NCI-H146 treated with DMSO at 0.1 percent for 48 hours (cell line): ENCODE measurements at regions not wholly inside any gene's neighbourhood (a gene's known extent, or its start where the extent isn't known, plus 50 kb on each side); places are given as distances from the start of the nearest gene placed in this dataset.
"Not testable (repeated sequence)": the region's sequence is repeated elsewhere in the genome, so short reads cannot be mapped to it uniquely, and the experiment has no call there.

Source experiments
- DNase-seq: peaks from one replicate; lab custom pipeline; 2025; ENCODE audit not compliant: unreplicated experiment; lab: John Stamatoyannopoulos, UW

DNA sequence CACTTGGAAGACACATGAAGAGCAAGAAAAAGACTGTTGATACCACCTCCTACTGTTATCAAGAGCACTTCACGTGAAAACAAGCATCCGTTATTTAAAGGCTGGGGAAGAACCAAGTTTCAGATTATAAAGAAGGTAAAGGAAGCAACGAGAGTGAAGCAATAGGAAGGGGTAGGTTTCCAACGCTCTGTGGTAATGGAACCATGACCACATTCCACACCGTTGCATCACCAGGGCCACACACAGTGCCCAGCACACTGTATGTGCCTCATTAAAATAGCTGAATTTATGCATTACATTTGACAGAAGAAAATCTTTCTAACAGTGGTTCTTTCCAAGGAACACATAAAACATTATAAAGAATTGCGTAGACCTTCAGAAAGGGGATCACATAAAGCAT is 435.8 kb downstream of the MRPL39 start:
- no peak for DNase-seq

- no peak for DNase-seq
These were observed 436.6 kb downstream of the MRPL39 start for GRCh38 chr21:25170681-25171080.

- DNase-seq, result no peak
These were observed 437.9 kb downstream of the MRPL39 start for GRCh38 chr21:25169370-25169769.

DNA sequence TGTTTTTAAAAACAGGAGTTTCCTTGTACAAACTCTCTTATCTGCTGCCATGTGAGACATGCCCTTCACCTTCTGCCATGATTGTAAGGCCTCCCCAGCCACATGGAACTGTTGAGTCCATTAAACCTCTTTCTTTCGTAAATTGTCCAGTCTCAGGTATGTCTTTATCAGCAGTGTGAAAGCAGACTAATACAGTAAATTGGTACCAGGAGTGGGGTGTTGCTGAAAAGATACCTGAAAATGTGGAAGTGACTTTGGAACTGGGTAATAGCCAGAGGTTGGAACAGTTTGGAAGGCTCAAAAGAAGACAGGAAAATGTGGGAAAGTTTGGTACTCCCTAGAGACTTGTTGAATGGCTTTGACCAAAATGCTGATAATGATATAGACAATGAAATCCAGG is 440.4 kb downstream of the MRPL39 start:
- not testable (repeated sequence) for DNase-seq

- DNase-seq, result no peak
These were observed 445.7 kb downstream of the MRPL39 start for GRCh38 chr21:25161571-25161970.

DNA sequence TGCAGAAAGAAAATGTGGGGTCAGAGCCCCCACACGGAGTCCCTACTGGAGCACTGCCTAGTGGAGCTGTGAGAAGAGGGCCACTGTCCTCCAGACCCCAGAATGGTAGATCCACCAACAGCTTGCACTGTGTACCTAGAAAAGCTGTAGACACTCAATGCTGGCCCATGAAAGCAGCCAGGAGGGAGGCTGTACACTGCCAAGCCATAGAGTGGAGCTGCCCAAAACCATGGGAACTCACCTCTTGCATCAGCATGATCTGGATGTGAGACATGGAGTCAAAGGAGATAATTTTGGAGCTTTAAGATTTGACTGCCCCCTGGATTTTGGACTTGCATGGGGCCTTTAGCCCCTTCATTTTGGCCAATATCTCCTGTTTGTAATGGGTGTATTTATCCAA is 452.3 kb downstream of the MRPL39 start:
- not testable (repeated sequence) for DNase-seq

GRCh38 chr21:25149022-25149421 is 458.3 kb downstream of the MRPL39 start:
- no peak for DNase-seq

DNA sequence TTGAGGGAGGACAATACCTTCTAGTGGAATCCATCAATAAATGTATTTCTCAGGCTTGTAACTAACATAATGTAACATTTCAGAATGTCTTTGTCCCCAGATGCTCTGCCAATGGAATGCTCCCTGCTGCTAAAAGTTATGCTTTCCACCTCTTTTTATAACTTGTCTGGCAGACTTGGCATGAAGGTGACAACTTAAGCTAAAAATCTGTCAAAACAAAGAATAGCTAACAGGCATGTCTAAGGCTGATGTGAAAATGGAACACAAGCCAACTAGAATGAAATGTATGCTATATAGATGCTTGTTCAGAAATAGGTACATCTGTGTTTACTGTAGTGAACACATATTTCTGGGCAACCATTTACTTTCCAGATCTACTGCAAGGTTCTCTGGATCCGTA is 467.9 kb downstream of the MRPL39 start:
- DNase-seq, result no peak

DNA sequence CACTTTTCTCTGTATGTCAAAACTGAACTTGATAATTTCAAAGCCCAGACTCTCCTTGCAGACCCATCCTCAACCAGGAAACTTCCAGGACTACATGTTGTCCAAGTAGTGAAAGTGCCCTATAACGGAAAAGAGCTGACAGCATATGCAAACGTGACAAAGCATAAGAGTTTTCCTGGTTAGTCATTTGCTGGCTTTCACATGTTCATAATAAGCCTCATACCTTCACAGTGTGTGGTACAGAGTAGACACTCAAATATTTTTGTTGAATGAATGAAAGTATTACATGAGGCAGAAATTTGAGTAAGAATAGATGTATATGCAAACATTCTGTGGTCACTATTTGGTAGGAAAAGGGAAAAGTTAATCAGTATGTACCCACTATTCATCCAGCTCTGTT is 473.3 kb downstream of the MRPL39 start:
- no peak for DNase-seq

- DNase-seq, result no peak
These were observed 479.5 kb downstream of the MRPL39 start for GRCh38 chr21:25127811-25128210.

GRCh38 chr21:25127007-25127406 is 480.3 kb downstream of the MRPL39 start:
- DNase-seq, result no peak

GRCh38 chr21:25126564-25126963 is 480.7 kb downstream of the MRPL39 start:
- DNase-seq, result no peak

DNA sequence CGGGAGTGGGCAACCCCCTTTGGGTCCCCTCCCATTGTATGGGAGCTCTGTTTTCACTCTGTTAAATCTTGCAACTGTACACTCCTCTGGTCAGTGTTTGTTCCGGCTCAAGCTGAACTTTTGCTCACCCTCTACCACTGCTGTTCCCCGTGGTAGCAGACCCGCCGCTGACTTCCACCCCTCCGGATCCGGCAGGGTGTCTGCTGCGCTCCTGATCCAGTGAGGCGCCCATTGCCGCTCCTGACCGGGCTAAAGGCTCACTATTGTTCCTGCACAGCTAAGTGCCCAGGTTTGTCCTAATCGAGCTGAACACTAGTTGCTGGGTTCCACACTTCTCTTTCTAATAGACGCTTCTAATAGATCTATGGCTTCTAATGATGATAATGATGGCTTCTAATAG is 488.6 kb downstream of the MRPL39 start:
- DNase-seq, result no peak

GRCh38 chr21:25115021-25115420 is 492.3 kb downstream of the MRPL39 start:
- DNase-seq, result no peak

- DNase-seq, result no peak
These were observed 499.6 kb downstream of the MRPL39 start for GRCh38 chr21:25107708-25108107.

DNA sequence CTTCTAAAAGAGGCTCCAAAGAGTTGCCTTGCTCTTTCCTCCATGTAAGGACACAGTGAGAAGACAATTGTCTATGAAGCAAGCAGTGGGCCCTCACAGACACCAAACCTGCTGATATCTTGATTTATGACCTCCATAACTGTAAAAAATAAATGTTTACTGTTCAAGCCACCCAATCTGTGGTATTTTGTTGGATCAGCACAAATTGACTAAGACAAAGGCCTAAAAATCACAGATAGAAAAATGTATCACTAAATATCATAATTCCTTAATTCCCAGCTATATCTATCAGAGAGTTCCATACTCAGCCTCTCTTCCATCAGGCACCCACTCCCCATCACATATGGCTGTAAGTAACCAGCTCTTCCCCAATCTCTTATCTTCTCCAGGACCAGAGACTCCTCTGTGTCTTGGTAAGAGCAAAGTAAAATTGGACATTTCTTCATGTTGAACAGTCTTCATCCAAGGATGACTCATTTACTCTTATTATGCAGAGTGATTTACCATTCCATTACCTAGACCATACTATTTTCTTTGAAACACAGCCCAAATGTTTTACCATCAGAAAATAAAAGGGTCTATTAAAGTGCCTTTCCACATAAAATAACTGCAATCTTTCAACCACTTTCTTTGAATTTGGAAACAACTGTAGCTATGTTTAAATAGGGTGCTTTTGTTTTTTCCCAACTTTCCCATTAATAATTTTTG is 503.6 kb downstream of the MRPL39 start:
- DNase-seq, result no peak

GRCh38 chr21:25097648-25098047 is 509.6 kb downstream of the MRPL39 start:
- no peak for DNase-seq

DNA sequence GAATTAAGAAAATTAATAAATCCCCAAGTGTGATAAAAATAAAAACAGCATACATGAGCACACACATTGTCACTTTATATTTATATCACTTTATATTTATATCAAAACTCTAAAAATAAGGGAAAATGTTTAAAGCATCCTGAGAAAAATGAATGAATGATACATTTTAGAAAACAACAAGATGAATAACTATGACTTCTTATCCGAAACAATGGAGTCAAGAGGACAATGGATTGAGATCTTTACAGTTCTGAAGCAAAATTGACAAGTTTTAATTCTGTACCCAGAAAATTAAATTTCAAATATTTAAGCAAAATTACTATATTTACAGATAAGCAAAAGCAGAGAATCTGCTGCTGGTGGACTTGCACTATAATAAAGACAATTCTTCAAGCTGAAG is 512.6 kb downstream of the MRPL39 start:
- DNase-seq, result no peak

- no peak for DNase-seq
These were observed 514.8 kb downstream of the MRPL39 start for GRCh38 chr21:25092441-25093011.

GRCh38 chr21:25081096-25081495 is 526.2 kb downstream of the MRPL39 start:
- DNase-seq, result no peak

- DNase-seq, result no peak
These were observed 526.6 kb downstream of the MRPL39 start for GRCh38 chr21:25080661-25081060.

DNA sequence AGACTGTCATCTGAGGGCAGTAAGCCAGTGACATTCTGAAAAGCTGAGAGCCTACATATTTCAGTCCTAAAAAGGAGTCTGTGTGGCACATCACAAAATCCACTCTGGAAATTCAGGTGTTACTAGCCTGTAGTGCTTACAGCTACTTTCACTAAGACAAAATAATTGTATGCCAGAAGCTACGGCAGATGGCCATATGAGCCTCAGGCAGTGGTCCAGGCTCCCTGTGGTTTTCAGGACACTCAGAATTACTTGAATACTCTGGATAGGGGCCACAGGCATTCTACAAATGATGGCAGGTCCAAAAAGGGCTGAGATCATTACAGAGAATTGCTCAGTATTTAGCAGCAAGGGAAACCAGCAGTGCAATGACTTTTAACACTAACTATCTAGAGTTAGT is 527.1 kb downstream of the MRPL39 start:
- no peak for DNase-seq

DNA sequence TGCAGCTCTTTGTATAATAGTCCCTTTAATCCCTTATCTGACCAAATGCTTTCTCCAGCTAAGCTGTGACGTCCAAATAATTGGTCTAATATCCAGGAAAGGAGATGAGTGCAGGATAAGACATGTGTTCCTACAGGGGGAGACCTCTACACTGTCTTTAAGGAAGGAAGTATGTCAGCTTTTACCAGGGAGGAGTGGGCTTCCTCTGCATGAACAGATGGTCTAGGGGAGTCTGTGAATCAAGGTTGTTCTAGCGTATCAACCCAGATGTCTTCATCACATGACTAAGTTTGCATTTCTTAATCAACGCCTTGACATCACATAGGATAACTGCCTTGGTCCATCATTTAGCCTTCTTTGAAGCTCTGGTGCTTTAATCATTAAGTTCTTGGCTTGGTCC is 528.2 kb downstream of the MRPL39 start:
- no peak for DNase-seq
